Stimulated activated CD4-positive, alpha-beta T cell treated with anti-CD3 and anti-CD28 coated beads, Interleukin-2, amount 100 ng/mL, for 48 hours (primary cell): ENCODE measurements at regions not wholly inside any gene's neighbourhood (a gene's known extent, or its start where the extent isn't known, plus 50 kb on each side); places are given as distances from the start of the nearest gene placed in this dataset.
"Not testable (repeated sequence)": the region's sequence is repeated elsewhere in the genome, so short reads cannot be mapped to it uniquely, and the experiment has no call there.

Source experiments
- DNase-seq, 2 donors: peaks; one replicate each; pipeline ENCODE4 v3.0.0-alpha.2; 2020

- no peak for DNase-seq
Measured at GRCh38 chr20:29296256-29297230, 1960.9 kb upstream of the DEFB115 start.

GRCh38 chr20:29297411-29298270, 1959.8 kb upstream of the DEFB115 start:
- DNase-seq: no peak

- no peak for DNase-seq
Measured at GRCh38 chr20:29298271-29298590, 1959.2 kb upstream of the DEFB115 start.

- DNase-seq: no peak
Measured at GRCh38 chr20:29298759-29299613, 1958.5 kb upstream of the DEFB115 start.

GRCh38 chr20:29299811-29300578, 1957.5 kb upstream of the DEFB115 start:
- DNase-seq: no peak

- no peak for DNase-seq
Measured at GRCh38 chr20:29300579-29301551, 1956.6 kb upstream of the DEFB115 start.

GRCh38 chr20:29301624-29302259, 1955.7 kb upstream of the DEFB115 start:
- DNase-seq: no peak

- no peak for DNase-seq
Measured at GRCh38 chr20:29302979-29303644, 1954.4 kb upstream of the DEFB115 start.

GRCh38 chr20:29306390-29307072, 1950.9 kb upstream of the DEFB115 start:
- DNase-seq: no peak

GRCh38 chr20:29307484-29307883, 1950.0 kb upstream of the DEFB115 start:
- DNase-seq: not testable (repeated sequence)

GRCh38 chr20:29308956-29309355, 1948.5 kb upstream of the DEFB115 start:
- not testable (repeated sequence) for DNase-seq

- DNase-seq: not testable (repeated sequence)
Measured at GRCh38 chr20:29309481-29309880, 1948.0 kb upstream of the DEFB115 start.

- DNase-seq: not testable (repeated sequence)
Measured at GRCh38 chr20:29311046-29311445, 1946.4 kb upstream of the DEFB115 start.

- DNase-seq: not testable (repeated sequence)
Measured at GRCh38 chr20:29312679-29313078, 1944.8 kb upstream of the DEFB115 start.

GRCh38 chr20:29313481-29313880, 1944.0 kb upstream of the DEFB115 start:
- no peak for DNase-seq

- DNase-seq: no peak
Measured at GRCh38 chr20:29314294-29314693, 1943.2 kb upstream of the DEFB115 start.

GRCh38 chr20:29318871-29319461, 1938.5 kb upstream of the DEFB115 start:
- DNase-seq: no peak

GRCh38 chr20:29319725-29320124, 1937.7 kb upstream of the DEFB115 start:
- no peak for DNase-seq
